ENCODE measurements at regions not wholly inside any gene's neighbourhood (a gene's known extent, or its start where the extent isn't known, plus 50 kb on each side); places are given as distances from the start of the nearest gene placed in this dataset.
"Not testable (repeated sequence)": the region's sequence is repeated elsewhere in the genome, so short reads cannot be mapped to it uniquely, and the experiment has no call there.

DNA sequence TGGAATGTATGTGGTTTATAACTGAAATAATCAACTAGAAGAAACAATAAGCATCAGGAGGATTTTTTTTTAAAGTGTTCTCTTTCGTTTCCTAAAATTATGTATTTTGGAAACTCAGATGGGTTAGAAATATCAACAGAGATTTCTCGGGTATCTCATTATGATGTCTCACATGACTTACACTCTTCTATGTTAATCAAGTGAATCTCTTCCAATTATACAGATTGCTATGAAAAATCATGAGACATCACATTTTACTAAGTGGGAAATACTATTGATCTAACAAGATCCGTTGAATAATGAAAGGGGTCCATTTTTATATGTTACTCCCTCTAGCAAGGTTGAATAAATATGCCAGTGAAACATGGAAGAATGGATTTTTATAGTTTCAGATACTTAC, 54.7 kb upstream of the NRIP1 start:
- H3K27me3 ChIP-seq (ENCODE audit: control insufficient read depth, insufficient read depth, low read length): no peaks in the 10 kb centered on the region
- H3K4me3 ChIP-seq (ENCODE audit: insufficient read depth, low read depth, low read length): no peak overlapping the region
- DNase-seq: no peak
- H3K36me3 ChIP-seq (replicated peaks; ENCODE audit: control insufficient read depth, insufficient read depth, low read length): no peaks in the 10 kb centered on the region

GRCh38 chr21:15121097-15121654, 56.4 kb upstream of the NRIP1 start:
- no peak for DNase-seq
- no peaks in the 10 kb centered on the region for H3K36me3 ChIP-seq (replicated peaks; ENCODE audit: control insufficient read depth, insufficient read depth, low read length)
- no peak overlapping the region for H3K4me3 ChIP-seq (ENCODE audit: insufficient read depth, low read depth, low read length)
- H3K27me3 ChIP-seq (ENCODE audit: control insufficient read depth, insufficient read depth, low read length): no peaks in the 10 kb centered on the region

- Histone ChIP-seq H3K36me3 (replicated peaks; ENCODE audit: control insufficient read depth, insufficient read depth, low read length) (no peaks in the 10 kb centered on the region), H3K4me3 (ENCODE audit: insufficient read depth, low read depth, low read length) (no peak overlapping the region)
- peak; percentile 8 for DNase-seq
These were observed 56.9 kb upstream of the NRIP1 start for GRCh38 chr21:15121655-15122120.

GRCh38 chr21:15122241-15122640, 57.4 kb upstream of the NRIP1 start:
- H3K36me3 ChIP-seq (replicated peaks; ENCODE audit: control insufficient read depth, insufficient read depth, low read length): no peaks in the 10 kb centered on the region
- H3K4me3 ChIP-seq (ENCODE audit: insufficient read depth, low read depth, low read length): no peak overlapping the region
- DNase-seq: no peak
- H3K27me3 ChIP-seq (ENCODE audit: control insufficient read depth, insufficient read depth, low read length): no peaks in the 10 kb centered on the region

More at GRCh38 chr21:15121655-15122120, 56.9 kb upstream of the NRIP1 start:
- H3K27me3 ChIP-seq (ENCODE audit: control insufficient read depth, insufficient read depth, low read length): no peaks in the 10 kb centered on the region

- H3K36me3 ChIP-seq (replicated peaks; ENCODE audit: control insufficient read depth, insufficient read depth, low read length): no peaks in the 10 kb centered on the region
- H3K4me3 ChIP-seq (ENCODE audit: insufficient read depth, low read depth, low read length): no peak overlapping the region
- no peaks in the 10 kb centered on the region for H3K27me3 ChIP-seq (ENCODE audit: control insufficient read depth, insufficient read depth, low read length)
- no peak for DNase-seq
These were observed 59.9 kb upstream of the NRIP1 start for GRCh38 chr21:15124731-15125130.

- Histone ChIP-seq H3K27me3 (ENCODE audit: control insufficient read depth, insufficient read depth, low read length) (no peaks in the 10 kb centered on the region), H3K36me3 (replicated peaks; ENCODE audit: control insufficient read depth, insufficient read depth, low read length) (no peaks in the 10 kb centered on the region), H3K4me3 (ENCODE audit: insufficient read depth, low read depth, low read length) (no peak overlapping the region)
- no peak for DNase-seq
These were observed 62.1 kb upstream of the NRIP1 start for GRCh38 chr21:15126948-15127347.

DNA sequence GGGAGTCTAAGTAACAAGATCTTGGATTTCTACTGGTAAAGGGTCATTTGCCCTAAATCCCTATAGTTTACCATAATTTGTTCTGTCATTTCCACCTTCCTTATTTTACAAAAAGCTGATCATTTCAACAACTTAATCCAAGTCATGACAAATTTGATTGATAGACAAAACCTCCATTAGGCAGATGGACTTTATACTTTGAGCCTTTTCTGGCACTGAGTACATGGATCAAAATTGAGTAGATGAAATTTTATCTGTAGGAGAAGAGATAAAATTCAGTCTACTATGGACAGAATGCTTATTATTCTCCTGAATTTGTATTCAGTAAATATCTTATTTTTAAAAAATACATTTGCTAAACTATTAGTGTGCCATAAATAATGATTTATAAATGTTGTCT, 62.6 kb upstream of the NRIP1 start:
- Histone ChIP-seq H3K4me3 (ENCODE audit: insufficient read depth, low read depth, low read length) (no peak overlapping the region), H3K27me3 (ENCODE audit: control insufficient read depth, insufficient read depth, low read length) (no peaks in the 10 kb centered on the region), H3K36me3 (replicated peaks; ENCODE audit: control insufficient read depth, insufficient read depth, low read length) (no peaks in the 10 kb centered on the region)
- no peak for DNase-seq

DNA sequence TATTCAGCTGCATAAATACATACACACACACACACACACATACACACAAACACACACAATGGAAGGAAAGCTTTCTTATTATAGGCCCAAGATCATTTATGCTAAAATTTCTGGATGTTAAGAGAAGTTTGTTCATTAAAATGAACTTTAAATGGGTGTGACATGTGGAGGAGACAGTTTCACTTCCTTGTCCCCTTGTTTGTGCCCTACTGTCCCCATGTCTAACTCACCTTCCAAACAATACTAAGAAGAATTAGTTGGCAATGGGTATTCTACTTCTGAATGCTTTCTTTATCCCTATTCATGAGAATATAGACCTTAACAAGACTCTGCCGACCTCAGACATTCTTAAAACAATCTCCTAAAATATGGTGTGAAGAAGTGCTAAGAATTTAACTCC, 63.5 kb upstream of the NRIP1 start:
- H3K36me3 ChIP-seq (replicated peaks; ENCODE audit: control insufficient read depth, insufficient read depth, low read length): no peaks in the 10 kb centered on the region
- no peak overlapping the region for H3K4me3 ChIP-seq (ENCODE audit: insufficient read depth, low read depth, low read length)
- no peaks in the 10 kb centered on the region for H3K27me3 ChIP-seq (ENCODE audit: control insufficient read depth, insufficient read depth, low read length)
- no peak for DNase-seq

GRCh38 chr21:15128714-15129113, 63.9 kb upstream of the NRIP1 start:
- not testable (repeated sequence) for DNase-seq; H3K27me3 ChIP-seq (ENCODE audit: control insufficient read depth, insufficient read depth, low read length); H3K4me3 ChIP-seq (ENCODE audit: insufficient read depth, low read depth, low read length); H3K36me3 ChIP-seq (replicated peaks; ENCODE audit: control insufficient read depth, insufficient read depth, low read length)

- no peaks in the 10 kb centered on the region for H3K27me3 ChIP-seq (ENCODE audit: control insufficient read depth, insufficient read depth, low read length)
- no peaks in the 10 kb centered on the region for H3K36me3 ChIP-seq (replicated peaks; ENCODE audit: control insufficient read depth, insufficient read depth, low read length)
- H3K4me3 ChIP-seq (ENCODE audit: insufficient read depth, low read depth, low read length): no peak overlapping the region
- DNase-seq: no peak
These were observed 65.5 kb upstream of the NRIP1 start for GRCh38 chr21:15130326-15130725.

- Histone ChIP-seq H3K36me3 (replicated peaks; ENCODE audit: control insufficient read depth, insufficient read depth, low read length) (no peaks in the 10 kb centered on the region), H3K4me3 (ENCODE audit: insufficient read depth, low read depth, low read length) (no peak overlapping the region), H3K27me3 (ENCODE audit: control insufficient read depth, insufficient read depth, low read length) (no peaks in the 10 kb centered on the region)
- no peak for DNase-seq
These were observed 66.0 kb upstream of the NRIP1 start for GRCh38 chr21:15130751-15131150.

GRCh38 chr21:15132781-15133180, 68.0 kb upstream of the NRIP1 start:
- no peaks in the 10 kb centered on the region for H3K36me3 ChIP-seq (replicated peaks; ENCODE audit: control insufficient read depth, insufficient read depth, low read length)
- DNase-seq: no peak

DNA sequence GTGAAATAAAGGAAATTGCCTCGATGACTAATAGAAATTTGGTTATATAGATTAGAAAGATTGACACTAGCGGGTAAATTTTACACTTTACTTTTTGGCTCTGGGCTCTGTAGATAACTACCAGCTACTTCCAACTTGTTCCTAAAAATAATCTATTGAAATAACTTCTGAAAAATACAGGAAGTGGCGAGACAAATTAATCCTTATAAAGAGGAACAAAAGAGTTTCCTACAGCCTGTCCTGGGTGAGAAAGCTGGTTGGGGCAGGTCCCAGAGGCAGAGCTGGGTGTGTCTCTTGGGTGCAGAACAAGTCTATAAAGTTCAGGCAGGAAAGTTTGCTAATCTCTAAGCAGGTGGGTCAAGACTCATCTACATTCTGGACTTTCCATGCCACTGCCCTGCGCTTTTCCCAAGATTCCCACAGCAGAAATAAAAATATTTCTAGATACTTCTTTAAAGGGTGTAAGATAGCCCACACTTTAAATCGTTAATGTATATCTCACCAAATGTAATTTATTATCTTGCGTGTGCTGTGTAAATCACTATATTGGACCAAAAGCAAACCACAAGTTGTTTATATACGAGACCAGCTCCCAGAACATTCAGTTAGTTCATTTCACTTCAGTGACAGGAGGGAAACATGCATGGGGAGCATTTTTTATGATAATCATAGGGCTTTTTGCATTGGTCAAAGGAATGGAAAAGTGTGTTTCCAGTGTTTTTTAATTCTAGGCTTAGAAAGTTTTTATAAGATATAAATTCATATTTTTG, 70.1 kb upstream of the NRIP1 start:
- Histone ChIP-seq H3K4me3 (ENCODE audit: insufficient read depth, low read depth, low read length) (no peak overlapping the region), H3K27me3 (ENCODE audit: control insufficient read depth, insufficient read depth, low read length) (no peaks in the 10 kb centered on the region), H3K36me3 (replicated peaks; ENCODE audit: control insufficient read depth, insufficient read depth, low read length) (no peaks in the 10 kb centered on the region)
- no peak for DNase-seq

More at GRCh38 chr21:15132781-15133180, 68.0 kb upstream of the NRIP1 start:
- no peak overlapping the region for H3K4me3 ChIP-seq (ENCODE audit: insufficient read depth, low read depth, low read length)
- H3K27me3 ChIP-seq (ENCODE audit: control insufficient read depth, insufficient read depth, low read length): no peaks in the 10 kb centered on the region

- no peaks in the 10 kb centered on the region for H3K27me3 ChIP-seq (ENCODE audit: control insufficient read depth, insufficient read depth, low read length)
- no peak for DNase-seq
- H3K36me3 ChIP-seq (replicated peaks; ENCODE audit: control insufficient read depth, insufficient read depth, low read length): no peaks in the 10 kb centered on the region
- no peak overlapping the region for H3K4me3 ChIP-seq (ENCODE audit: insufficient read depth, low read depth, low read length)
These were observed 71.2 kb upstream of the NRIP1 start for GRCh38 chr21:15135867-15136629.

- no peaks in the 10 kb centered on the region for H3K36me3 ChIP-seq (replicated peaks; ENCODE audit: control insufficient read depth, insufficient read depth, low read length)
- no peak for DNase-seq
These were observed 73.7 kb upstream of the NRIP1 start for GRCh38 chr21:15138490-15138889.

More at GRCh38 chr21:15138490-15138889, 73.7 kb upstream of the NRIP1 start:
- no peaks in the 10 kb centered on the region for H3K27me3 ChIP-seq (ENCODE audit: control insufficient read depth, insufficient read depth, low read length)
- no peak overlapping the region for H3K4me3 ChIP-seq (ENCODE audit: insufficient read depth, low read depth, low read length)
